ENCODE measurements at regions not wholly inside any gene's neighbourhood (a gene's known extent, or its start where the extent isn't known, plus 50 kb on each side); places are given as distances from the start of the nearest gene placed in this dataset.

GRCh38 chr2:168380500-168380899 is 75.6 kb upstream of the CERS6 start:
- DNase-seq = no peak

DNA sequence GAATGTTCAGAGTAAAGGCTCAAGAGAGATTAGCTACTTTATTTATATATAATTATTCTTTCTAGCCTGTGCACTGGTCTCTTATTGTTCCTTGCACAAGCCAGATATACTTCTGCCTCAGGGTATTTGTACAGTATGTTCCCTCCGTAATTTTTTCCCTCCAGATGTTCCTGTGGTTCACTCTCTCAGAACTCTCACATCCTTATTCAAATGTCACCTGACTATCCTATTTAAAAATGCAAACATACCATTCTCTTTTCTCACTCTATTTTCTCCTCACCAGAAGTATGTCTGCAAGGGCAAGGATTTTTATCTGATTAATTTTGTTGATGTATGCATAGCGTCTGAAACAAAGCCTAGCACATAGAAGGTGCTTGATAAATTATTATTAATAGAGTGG is 64.0 kb upstream of the CERS6 start:
- DNase-seq = no peak

GRCh38 chr2:168392797-168393196 is 63.3 kb upstream of the CERS6 start:
- no peak for DNase-seq

GRCh38 chr2:168394262-168394661 is 61.8 kb upstream of the CERS6 start:
- DNase-seq = no peak

- no peak for DNase-seq
Observed at GRCh38 chr2:168396131-168396530, 59.9 kb upstream of the CERS6 start.

GRCh38 chr2:168397629-168398028 is 58.4 kb upstream of the CERS6 start:
- no peak for DNase-seq

- DNase-seq = no peak
Observed at GRCh38 chr2:168401048-168401556, 55.0 kb upstream of the CERS6 start.

DNA sequence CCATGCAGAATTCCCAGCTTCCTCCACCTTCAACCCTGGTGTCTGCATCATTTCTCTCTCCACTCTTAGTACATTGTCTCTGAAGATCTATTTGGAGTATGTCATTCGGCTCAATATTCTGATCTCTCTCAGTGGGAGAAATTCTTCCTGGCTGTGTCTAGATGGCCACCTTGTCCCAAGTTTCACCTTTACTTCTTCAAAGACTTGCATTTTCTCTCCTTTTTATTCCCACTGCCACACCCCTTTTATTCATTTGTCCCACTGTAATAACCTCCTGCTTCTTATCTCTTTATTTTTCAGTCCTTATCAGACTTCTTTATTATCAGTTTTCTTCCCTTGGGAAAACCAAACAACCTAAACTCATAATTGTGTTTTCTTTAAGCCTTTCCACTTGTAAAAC is 54.3 kb upstream of the CERS6 start:
- no peak for DNase-seq

DNA sequence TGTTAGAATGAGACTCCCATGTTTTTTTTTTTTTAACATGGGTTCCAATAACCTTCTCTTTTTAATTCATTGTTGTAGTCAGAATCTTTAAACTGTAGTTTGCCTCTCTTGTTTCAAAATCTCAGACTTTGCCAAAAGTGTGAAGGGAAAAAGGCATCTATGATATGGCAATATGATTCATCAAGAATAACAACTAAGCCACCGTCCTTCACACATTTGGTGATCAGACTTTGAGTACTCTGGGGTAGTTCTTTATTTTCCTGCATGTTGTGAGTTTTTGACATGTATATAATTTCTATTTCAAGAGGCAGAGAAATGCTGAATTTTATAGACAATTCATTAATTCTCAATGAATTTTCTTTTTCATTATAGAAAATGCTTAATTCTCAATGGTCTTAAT is 53.5 kb upstream of the CERS6 start:
- no peak for DNase-seq

DNA sequence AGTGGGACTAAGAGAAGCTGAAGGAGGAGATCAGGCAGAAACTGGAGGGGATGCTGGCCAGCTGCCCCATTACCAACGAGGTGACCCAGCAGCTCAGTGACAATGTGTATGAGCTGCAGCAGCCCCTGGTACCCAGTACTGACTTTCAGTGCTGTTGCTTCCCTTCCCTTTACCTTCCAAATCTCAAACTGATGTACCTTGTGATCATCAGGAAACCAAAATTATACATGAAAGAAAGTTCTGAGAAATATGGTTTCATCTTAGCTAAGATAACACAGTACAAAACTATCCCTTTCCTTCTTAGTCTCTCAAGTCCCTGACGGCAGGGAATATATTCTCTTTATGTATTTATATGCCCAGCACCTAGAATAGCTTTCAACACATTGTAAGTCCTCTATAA is 52.3 kb upstream of the CERS6 start:
- no peak for DNase-seq

DNA sequence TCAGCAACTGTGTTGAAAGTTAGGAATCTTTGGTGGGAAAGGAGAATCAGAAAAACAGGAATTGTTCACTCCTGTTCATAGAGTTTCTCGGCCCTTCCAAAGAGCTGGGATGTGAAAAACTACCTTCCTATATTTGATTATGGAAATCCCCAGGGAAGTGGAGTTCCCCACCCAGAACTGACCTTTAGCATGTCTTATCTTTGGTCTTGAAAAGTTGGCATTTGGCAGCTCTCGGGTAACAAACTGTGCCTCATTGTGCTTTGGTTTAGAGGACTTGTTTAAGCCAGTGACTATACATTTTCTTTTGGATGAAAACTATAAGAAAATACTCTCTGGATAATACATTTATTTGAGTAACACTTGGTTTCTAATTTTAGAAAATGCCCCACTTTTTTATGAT is 51.3 kb upstream of the CERS6 start:
- DNase-seq = no peak
